Testis (tissue), 2 donors: ENCODE measurements at regions not wholly inside any gene's neighbourhood (a gene's known extent, or its start where the extent isn't known, plus 50 kb on each side); places are given as distances from the start of the nearest gene placed in this dataset.

Source experiments
- POLR2A ChIP-seq: fragments of 450-650 bp; IDR thresholded peaks from one replicate; pipeline ENCODE4 v1.6.1; 2017; ENCODE audit warnings: antibody characterized with exemption, mild to moderate bottlenecking, moderate library complexity
- TF ChIP-seq, protein P1 (sequence below), 3 experiments: fragments of 450-650 bp in 2 of 3; fragments of 200-600 bp in 1 of 3; sonication (generic) in 1 of 3; IDR thresholded peaks; one replicate each; pipeline ENCODE4 v1.5.1; 2016 to 2019; ENCODE audit warnings: antibody characterized with exemption in 3 of 3, mild to moderate bottlenecking in 2 of 3, moderate library complexity in 1 of 3

DNA sequence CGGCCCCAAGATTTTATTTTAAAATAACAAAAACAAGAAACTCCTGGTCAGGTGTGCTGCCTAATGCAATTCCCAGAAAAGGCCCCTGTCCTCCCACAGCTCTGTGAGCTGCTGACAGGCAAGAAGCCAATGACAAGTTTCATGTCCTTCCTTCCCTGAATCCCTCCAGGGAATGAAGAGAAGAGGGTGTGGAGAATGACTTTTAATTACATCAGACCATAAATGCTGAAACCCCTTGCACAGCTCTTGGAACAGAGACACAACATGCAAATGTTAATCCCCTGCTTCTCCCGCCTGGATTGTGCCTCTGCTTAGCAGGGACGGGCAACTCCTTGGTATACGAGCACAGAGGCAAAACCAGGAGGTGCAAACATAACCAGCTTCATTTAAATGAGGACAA is 228.1 kb upstream of the CAMK1G start:
- TF ChIP-seq, protein P1, sequence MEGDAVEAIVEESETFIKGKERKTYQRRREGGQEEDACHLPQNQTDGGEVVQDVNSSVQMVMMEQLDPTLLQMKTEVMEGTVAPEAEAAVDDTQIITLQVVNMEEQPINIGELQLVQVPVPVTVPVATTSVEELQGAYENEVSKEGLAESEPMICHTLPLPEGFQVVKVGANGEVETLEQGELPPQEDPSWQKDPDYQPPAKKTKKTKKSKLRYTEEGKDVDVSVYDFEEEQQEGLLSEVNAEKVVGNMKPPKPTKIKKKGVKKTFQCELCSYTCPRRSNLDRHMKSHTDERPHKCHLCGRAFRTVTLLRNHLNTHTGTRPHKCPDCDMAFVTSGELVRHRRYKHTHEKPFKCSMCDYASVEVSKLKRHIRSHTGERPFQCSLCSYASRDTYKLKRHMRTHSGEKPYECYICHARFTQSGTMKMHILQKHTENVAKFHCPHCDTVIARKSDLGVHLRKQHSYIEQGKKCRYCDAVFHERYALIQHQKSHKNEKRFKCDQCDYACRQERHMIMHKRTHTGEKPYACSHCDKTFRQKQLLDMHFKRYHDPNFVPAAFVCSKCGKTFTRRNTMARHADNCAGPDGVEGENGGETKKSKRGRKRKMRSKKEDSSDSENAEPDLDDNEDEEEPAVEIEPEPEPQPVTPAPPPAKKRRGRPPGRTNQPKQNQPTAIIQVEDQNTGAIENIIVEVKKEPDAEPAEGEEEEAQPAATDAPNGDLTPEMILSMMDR (IDR thresholded peaks at IDR 0.05) = no peak
- TF ChIP-seq POLR2A = no peak
